ENCODE measurements at regions not wholly inside any gene's neighbourhood (a gene's known extent, or its start where the extent isn't known, plus 50 kb on each side); places are given as distances from the start of the nearest gene placed in this dataset.
"Not testable (repeated sequence)": the region's sequence is repeated elsewhere in the genome, so short reads cannot be mapped to it uniquely, and the experiment has no call there.

GRCh38 chr4:3967204-3967603, 201.0 kb downstream of the ADRA2C start:
- DNase-seq = not testable (repeated sequence)

- DNase-seq = not testable (repeated sequence)
Measured at GRCh38 chr4:3972626-3973025, 206.4 kb downstream of the ADRA2C start.

GRCh38 chr4:3973581-3974200, 207.5 kb downstream of the ADRA2C start:
- DNase-seq = not testable (repeated sequence)

- not testable (repeated sequence) for DNase-seq
Measured at GRCh38 chr4:3983518-3984125, 217.4 kb downstream of the ADRA2C start.

- not testable (repeated sequence) for DNase-seq
Measured at GRCh38 chr4:3984796-3985195, 218.6 kb downstream of the ADRA2C start.

- DNase-seq = not testable (repeated sequence)
Measured at GRCh38 chr4:3986412-3986811, 220.2 kb downstream of the ADRA2C start.

- DNase-seq = not testable (repeated sequence)
Measured at GRCh38 chr4:3997386-3997785, 229.3 kb downstream of the OTOP1 start.

GRCh38 chr4:4004036-4004435, 222.7 kb downstream of the OTOP1 start:
- DNase-seq = not testable (repeated sequence)

GRCh38 chr4:4004702-4005101, 222.0 kb downstream of the OTOP1 start:
- DNase-seq = not testable (repeated sequence)

- not testable (repeated sequence) for DNase-seq
Measured at GRCh38 chr4:4006356-4006755, 220.4 kb downstream of the OTOP1 start.

- DNase-seq = not testable (repeated sequence)
Measured at GRCh38 chr4:4019071-4019470, 207.7 kb downstream of the OTOP1 start.

GRCh38 chr4:4021161-4021560, 205.6 kb downstream of the OTOP1 start:
- DNase-seq = not testable (repeated sequence)

- DNase-seq = not testable (repeated sequence)
Measured at GRCh38 chr4:4026708-4027107, 200.0 kb downstream of the OTOP1 start.

GRCh38 chr4:4028752-4029151, 198.0 kb downstream of the OTOP1 start:
- DNase-seq = not testable (repeated sequence)

- not testable (repeated sequence) for DNase-seq
Measured at GRCh38 chr4:4030509-4030908, 196.2 kb downstream of the OTOP1 start.

GRCh38 chr4:4031446-4032135, 195.1 kb downstream of the OTOP1 start:
- DNase-seq = not testable (repeated sequence)

- not testable (repeated sequence) for DNase-seq
Measured at GRCh38 chr4:4032364-4032763, 194.4 kb downstream of the OTOP1 start.

GRCh38 chr4:4032801-4033605, 193.7 kb downstream of the OTOP1 start:
- DNase-seq = not testable (repeated sequence)

GRCh38 chr4:4037399-4038138, 189.2 kb downstream of the OTOP1 start:
- not testable (repeated sequence) for DNase-seq

GRCh38 chr4:4045823-4046222, 180.9 kb downstream of the OTOP1 start:
- not testable (repeated sequence) for DNase-seq

- DNase-seq = not testable (repeated sequence)
Measured at GRCh38 chr4:4046686-4047085, 180.0 kb downstream of the OTOP1 start.

GRCh38 chr4:4047202-4047601, 179.5 kb downstream of the OTOP1 start:
- DNase-seq = not testable (repeated sequence)
